ENCODE measurements at regions not wholly inside any gene's neighbourhood (a gene's known extent, or its start where the extent isn't known, plus 50 kb on each side); places are given as distances from the start of the nearest gene placed in this dataset.

DNA sequence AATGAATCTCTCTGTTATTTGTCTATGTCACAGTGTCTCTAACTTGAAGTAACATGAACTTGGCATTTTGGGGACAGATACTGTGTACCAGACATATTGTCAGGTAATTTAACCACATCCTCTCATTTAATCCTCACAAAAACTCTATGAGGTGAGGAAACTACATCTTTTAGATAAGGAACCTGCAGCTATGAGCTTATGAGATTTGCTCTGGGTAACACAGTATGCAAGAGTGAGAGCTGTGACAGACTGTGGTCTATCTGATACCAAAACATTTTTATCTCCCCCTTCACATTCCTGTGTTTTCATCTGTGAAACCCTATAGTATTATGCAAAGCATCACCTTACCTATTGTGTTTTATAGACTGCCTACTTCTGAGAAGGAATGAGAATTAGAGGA, 58.4 kb upstream of the HS3ST1 start:
- DNase-seq, result no peak
- intact Hi-C loops (cut with micrococcal nuclease), result loop anchor here (5.0 to 10.0 kb wide), 3 partner anchors 50 to 628 kb away; no protein-coding TSS in a partner anchor

DNA sequence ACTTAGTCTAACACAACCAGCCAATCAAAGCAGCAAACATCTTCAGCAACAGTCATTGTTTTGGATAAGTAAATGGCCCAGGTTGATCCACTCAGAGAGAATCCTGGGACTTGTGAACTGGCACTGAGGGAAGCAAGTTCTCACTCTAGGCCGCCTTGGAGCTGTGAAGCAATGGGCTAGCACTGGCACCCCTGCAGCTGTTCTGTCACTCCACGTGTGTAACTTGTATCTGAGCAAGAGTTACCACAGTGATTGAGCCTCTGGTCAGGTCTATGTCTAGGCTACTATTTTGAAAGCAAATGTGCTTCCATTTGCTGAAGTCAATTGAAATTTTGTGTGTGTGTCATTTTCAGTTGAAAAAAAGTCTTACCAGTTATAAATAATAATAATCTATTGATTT, 57.2 kb upstream of the HS3ST1 start:
- Histone ChIP-seq H3K4me3 (replicated peaks in 1 of 3; ENCODE audit: low read depth in 2 of 3, low read length in 3 of 3) (no peak overlapping the region), H3K4me1 (ENCODE audit: control insufficient read depth in 1 of 2, insufficient read depth in 2 of 2, low read length in 2 of 2) (peaks cover 61 to 71% of the 10 kb centered on the region in 2 donors), H3K36me3 (replicated peaks in 1 of 2; ENCODE audit: control insufficient read depth in 1 of 2, insufficient read depth in 2 of 2, low read length in 2 of 2) (no peaks in the 10 kb centered on the region), H2AFZ (ENCODE audit: insufficient read depth, low read depth, low read length, poor library complexity, severe bottlenecking) (no peak overlapping the region), H4K20me1 (ENCODE audit: insufficient read depth, low read length) (no peaks in the 10 kb centered on the region), H3K9ac (ENCODE audit: insufficient read depth, low read length, poor library complexity, severe bottlenecking) (no peak overlapping the region), H3K9me3 (replicated peaks in 1 of 2; ENCODE audit: control insufficient read depth in 1 of 2, insufficient read depth in 1 of 2, low read length in 2 of 2) (no peaks in the 10 kb centered on the region), H3K4me2 (replicated peaks; ENCODE audit: extremely low read depth, low read length, poor library complexity, severe bottlenecking) (no peak overlapping the region), H3K79me2 (ENCODE audit: insufficient read depth, low read length) (no peaks in the 10 kb centered on the region), H3K27me3 (ENCODE audit: control insufficient read depth in 2 of 2, insufficient read depth in 2 of 2, low read length in 2 of 2) (no peaks in the 10 kb centered on the region), H3K27ac (ENCODE audit: low read depth in 1 of 2, low read length in 2 of 2) (no peak overlapping the region)
- TF ChIP-seq, protein P1, sequence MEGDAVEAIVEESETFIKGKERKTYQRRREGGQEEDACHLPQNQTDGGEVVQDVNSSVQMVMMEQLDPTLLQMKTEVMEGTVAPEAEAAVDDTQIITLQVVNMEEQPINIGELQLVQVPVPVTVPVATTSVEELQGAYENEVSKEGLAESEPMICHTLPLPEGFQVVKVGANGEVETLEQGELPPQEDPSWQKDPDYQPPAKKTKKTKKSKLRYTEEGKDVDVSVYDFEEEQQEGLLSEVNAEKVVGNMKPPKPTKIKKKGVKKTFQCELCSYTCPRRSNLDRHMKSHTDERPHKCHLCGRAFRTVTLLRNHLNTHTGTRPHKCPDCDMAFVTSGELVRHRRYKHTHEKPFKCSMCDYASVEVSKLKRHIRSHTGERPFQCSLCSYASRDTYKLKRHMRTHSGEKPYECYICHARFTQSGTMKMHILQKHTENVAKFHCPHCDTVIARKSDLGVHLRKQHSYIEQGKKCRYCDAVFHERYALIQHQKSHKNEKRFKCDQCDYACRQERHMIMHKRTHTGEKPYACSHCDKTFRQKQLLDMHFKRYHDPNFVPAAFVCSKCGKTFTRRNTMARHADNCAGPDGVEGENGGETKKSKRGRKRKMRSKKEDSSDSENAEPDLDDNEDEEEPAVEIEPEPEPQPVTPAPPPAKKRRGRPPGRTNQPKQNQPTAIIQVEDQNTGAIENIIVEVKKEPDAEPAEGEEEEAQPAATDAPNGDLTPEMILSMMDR (IDR thresholded peaks at IDR 0.05), result no peak
- DNase-seq, result no peak
- Mint-ChIP-seq H3K4me3 (no peak overlapping the region), H3K36me3 (peaks cover 0 to 2% of the 10 kb centered on the region in 2 donors), H3K27ac (no peak overlapping the region), H3K4me1 (peaks cover 38% of the 10 kb centered on the region), H3K27me3 (ENCODE audit: low read depth in 3 of 3) (peaks cover 0 to 4% (median 0%) of the 10 kb centered on the region in 3 donors), H3K9me3 (no peaks in the 10 kb centered on the region)
- intact Hi-C loops (cut with micrococcal nuclease), result loop anchor here (5.0 to 10.0 kb wide), 3 partner anchors 51 to 629 kb away; no protein-coding TSS in a partner anchor
- 100% methylated on average over 1 of the region's 2 CpGs for WGBS (ENCODE audit: insufficient coverage)

More for the DNA sequence above, 58.4 kb upstream of the HS3ST1 start:
- Mint-ChIP-seq H3K27ac (peak overlapping the region in 3 of 7 donors; percentile 75 to 97 (median 90)), H3K9me3 (no peaks in the 10 kb centered on the region), H3K4me3 (no peak overlapping the region), H3K36me3 (peaks cover 0 to 2% of the 10 kb centered on the region in 2 donors), H3K4me1 (peaks cover 40% of the 10 kb centered on the region), H3K27me3 (ENCODE audit: low read depth in 3 of 3) (peaks cover 0 to 4% (median 0%) of the 10 kb centered on the region in 3 donors)
- Histone ChIP-seq H3K4me2 (replicated peaks; ENCODE audit: extremely low read depth, low read length, poor library complexity, severe bottlenecking) (no peak overlapping the region), H3K36me3 (replicated peaks in 1 of 2; ENCODE audit: control insufficient read depth in 1 of 2, insufficient read depth in 2 of 2, low read length in 2 of 2) (no peaks in the 10 kb centered on the region), H3K27ac (ENCODE audit: low read depth in 1 of 2, low read length in 2 of 2) (peak overlapping the region in 1 of 2 donors; percentile 95), H3K27me3 (ENCODE audit: control insufficient read depth in 2 of 2, insufficient read depth in 2 of 2, low read length in 2 of 2) (no peaks in the 10 kb centered on the region), H3K9me3 (replicated peaks in 1 of 2; ENCODE audit: control insufficient read depth in 1 of 2, insufficient read depth in 1 of 2, low read length in 2 of 2) (no peaks in the 10 kb centered on the region), H3K79me2 (ENCODE audit: insufficient read depth, low read length) (no peaks in the 10 kb centered on the region), H2AFZ (ENCODE audit: insufficient read depth, low read depth, low read length, poor library complexity, severe bottlenecking) (no peak overlapping the region), H3K9ac (ENCODE audit: insufficient read depth, low read length, poor library complexity, severe bottlenecking) (no peak overlapping the region), H4K20me1 (ENCODE audit: insufficient read depth, low read length) (no peaks in the 10 kb centered on the region), H3K4me3 (replicated peaks in 1 of 3; ENCODE audit: low read depth in 2 of 3, low read length in 3 of 3) (no peak overlapping the region), H3K4me1 (ENCODE audit: control insufficient read depth in 1 of 2, insufficient read depth in 2 of 2, low read length in 2 of 2) (peaks cover 50 to 64% of the 10 kb centered on the region in 2 donors)
- TF ChIP-seq, protein P1 (IDR thresholded peaks at IDR 0.05), result no peak
